Fibroblast of mammary gland (primary cell): ENCODE measurements at regions not wholly inside any gene's neighbourhood (a gene's known extent, or its start where the extent isn't known, plus 50 kb on each side); places are given as distances from the start of the nearest gene placed in this dataset.

ENCODE experiments used
- DNase-seq: peaks from one replicate; pipeline ENCODE4 v3.0.0-alpha.2; 2010; ENCODE audit warnings: low read depth
- H3K4me3 ChIP-seq: 2 replicates; pipeline ENCODE4 v1.5.1; 2011; ENCODE audit warnings: low read depth, mild to moderate bottlenecking, low read length, moderate library complexity; ENCODE audit not compliant: control insufficient read depth
- TF ChIP-seq, protein P1 (sequence below): conservative IDR thresholded peaks from 2 replicates; pipeline ENCODE4 v1.5.1; 2011; ENCODE audit warnings: low read depth, low read length, inconsistent platforms; ENCODE audit not compliant: control insufficient read depth, insufficient read depth

DNA sequence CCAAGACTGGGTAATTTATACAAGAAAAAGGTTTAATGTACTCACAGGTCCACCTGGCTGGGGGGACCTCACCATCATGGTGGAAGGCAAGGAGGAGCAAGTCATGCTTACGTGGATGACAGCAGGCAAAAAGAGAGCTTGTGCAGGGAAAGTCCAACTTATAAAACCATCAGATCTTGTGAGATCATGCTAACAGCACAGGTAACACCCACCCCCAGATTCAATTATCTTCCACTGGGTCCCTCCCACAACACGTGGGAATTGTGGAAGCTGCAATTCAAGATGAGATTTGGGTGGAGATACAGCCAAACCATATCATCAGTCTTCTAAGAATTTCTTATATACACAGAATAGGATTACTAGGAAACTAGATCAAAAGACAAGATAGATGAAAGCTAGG lies 555.6 kb downstream of the PRR16 start:
- no peak overlapping the region for H3K4me3 ChIP-seq
- TF ChIP-seq, protein P1, sequence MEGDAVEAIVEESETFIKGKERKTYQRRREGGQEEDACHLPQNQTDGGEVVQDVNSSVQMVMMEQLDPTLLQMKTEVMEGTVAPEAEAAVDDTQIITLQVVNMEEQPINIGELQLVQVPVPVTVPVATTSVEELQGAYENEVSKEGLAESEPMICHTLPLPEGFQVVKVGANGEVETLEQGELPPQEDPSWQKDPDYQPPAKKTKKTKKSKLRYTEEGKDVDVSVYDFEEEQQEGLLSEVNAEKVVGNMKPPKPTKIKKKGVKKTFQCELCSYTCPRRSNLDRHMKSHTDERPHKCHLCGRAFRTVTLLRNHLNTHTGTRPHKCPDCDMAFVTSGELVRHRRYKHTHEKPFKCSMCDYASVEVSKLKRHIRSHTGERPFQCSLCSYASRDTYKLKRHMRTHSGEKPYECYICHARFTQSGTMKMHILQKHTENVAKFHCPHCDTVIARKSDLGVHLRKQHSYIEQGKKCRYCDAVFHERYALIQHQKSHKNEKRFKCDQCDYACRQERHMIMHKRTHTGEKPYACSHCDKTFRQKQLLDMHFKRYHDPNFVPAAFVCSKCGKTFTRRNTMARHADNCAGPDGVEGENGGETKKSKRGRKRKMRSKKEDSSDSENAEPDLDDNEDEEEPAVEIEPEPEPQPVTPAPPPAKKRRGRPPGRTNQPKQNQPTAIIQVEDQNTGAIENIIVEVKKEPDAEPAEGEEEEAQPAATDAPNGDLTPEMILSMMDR: no peak
- no peak for DNase-seq

DNA sequence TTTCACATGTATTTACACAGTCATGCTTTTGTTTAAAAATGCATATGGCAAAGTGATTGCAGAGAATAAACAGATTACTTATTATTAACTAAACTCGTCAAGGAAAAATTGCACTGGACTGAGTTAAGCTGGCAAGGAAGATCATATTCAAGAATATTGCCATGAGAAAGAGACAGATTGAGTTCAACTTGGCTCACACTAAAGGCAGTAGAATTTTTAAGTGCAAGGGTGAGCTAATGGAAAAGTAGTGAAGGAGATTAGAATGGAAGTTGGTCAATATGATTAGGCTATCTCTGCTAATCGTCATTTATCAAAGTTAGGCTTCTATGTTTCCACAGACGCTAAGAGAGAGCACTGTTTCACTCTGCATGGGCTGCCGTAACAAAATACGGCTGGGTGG lies 557.6 kb downstream of the PRR16 start:
- no peak for DNase-seq
- TF ChIP-seq, protein P1: no peak
- no peak overlapping the region for H3K4me3 ChIP-seq

DNA sequence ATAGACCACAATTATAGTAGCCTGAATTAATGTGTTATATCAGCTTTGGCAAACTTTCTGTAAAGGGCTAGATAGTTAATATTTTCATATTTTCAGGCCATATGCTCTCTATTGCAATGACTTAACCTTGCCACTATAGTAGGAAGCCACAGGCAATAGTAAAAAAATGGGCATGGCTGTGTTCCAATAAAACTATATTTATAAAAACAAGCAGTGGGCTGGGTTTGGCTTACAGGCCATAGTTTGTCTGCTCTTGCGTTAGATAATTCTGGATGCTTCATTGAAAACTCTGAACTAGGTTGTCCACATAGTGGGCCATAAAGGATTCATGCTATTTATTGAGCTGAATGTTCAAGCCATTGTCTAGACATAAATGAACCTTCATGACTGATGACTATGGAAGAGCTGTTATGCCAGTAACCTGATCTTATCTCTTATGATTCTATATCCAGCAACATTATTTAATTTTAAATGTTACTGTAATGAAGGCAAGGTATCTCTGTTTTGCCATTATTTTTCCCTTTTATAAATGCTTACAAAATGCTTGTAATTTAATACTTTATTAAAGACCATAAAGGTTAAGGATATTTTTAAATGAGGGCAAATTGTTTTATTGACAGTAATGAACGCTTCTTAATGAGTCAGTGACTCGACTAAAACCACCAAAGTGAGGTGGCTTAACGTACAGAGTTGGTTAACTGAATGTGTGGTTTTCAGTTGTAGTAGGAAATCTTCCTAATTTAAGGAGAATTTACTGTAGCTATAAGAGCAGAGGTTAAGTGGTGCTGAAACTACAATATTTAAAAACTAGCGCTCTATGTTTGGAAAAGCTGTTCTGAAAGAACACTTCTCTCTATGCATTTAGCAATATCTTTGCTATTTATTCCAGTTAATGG lies 560.6 kb downstream of the PRR16 start:
- no peak overlapping the region for H3K4me3 ChIP-seq
- TF ChIP-seq, protein P1: no peak
- DNase-seq: no peak

DNA sequence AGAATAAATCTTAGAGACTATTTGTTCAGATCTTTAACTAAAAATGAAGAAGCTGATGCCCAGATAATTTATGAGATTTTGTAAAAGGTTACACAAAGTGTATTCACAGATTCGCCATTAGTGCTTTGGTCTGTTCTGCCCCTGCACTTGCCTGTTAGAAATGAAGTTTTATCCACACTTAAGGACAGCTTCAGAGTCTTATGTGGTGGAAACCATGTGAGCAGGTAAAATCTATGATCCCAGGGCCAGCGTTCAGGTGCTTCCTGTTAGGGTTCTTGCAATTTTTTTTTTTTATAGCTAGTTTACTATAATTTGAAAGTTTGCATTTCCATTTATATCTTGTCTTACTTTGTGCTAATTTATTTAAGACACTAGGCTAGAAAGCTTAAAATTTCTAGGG lies 561.6 kb downstream of the PRR16 start:
- H3K4me3 ChIP-seq: no peak overlapping the region
- TF ChIP-seq, protein P1: no peak
- no peak for DNase-seq

DNA sequence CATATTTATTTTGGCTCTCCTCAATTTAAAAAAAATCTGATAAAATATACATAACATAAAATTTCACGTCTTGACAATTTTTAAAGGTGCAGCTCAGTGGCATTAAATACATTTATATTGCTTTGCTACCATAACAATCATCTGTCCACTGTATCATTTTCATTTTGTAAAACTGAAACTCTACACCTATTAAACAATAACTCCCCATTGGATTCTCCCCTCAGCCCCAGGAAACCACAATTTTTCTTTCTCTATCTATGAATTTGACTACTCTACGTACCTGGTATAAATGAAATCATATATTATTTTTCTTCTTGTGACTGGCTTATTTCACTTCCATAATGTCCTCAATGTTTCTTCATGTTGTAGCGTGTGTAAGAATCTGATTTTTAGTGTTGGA lies 563.5 kb downstream of the PRR16 start:
- no peak for DNase-seq
- TF ChIP-seq, protein P1: no peak
- no peak overlapping the region for H3K4me3 ChIP-seq

DNA sequence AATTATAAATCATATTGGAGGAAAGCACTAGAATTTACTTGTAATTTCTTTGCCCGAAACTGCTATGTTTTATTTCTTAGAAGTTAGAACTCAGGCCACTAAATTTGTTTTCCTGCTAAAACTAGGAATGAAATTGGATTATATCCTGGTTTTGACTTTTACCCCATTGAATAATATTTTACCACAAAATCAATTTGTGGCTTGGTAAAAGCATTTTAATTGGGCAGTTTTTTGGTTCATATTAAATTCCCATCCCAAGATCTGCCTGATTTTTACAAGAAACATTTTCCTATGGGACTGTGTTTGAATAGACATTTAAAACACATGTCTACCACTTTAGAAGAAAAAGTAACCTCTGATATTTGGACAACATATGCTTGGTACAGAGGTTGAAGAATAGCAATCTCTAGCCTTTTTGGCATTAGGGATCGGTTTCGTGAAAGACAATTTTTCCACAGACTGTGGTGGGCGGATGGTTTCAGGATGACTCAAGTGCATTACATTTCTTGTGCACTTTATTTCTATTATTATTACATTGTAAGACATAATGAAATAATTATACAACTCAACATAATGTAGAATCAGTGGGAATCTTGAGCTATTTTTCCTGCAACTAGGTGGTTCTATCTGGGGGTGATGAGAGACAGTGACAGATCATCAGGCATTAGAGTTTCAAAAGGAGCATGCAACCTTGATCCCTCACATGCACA lies 565.6 kb downstream of the PRR16 start:
- H3K4me3 ChIP-seq: no peak overlapping the region
- TF ChIP-seq, protein P1: no peak
- DNase-seq: peak; percentile 48
